DMS53 (cell line): ENCODE measurements at regions not wholly inside any gene's neighbourhood (a gene's known extent, or its start where the extent isn't known, plus 50 kb on each side); places are given as distances from the start of the nearest gene placed in this dataset.

Experiments used
- DNase-seq: peaks from one replicate; lab custom pipeline; 2025; lab: John Stamatoyannopoulos, UW

- DNase-seq: no peak
Observed at GRCh38 chr5:68352166-68352565, 136.6 kb downstream of the PIK3R1 start.

GRCh38 chr5:68353605-68354004, 138.0 kb downstream of the PIK3R1 start:
- no peak for DNase-seq

- DNase-seq: no peak
Observed at GRCh38 chr5:68354315-68354714, 138.8 kb downstream of the PIK3R1 start.

GRCh38 chr5:68356216-68356615, 140.7 kb downstream of the PIK3R1 start:
- no peak for DNase-seq

- DNase-seq: no peak
Observed at GRCh38 chr5:68356623-68357022, 141.1 kb downstream of the PIK3R1 start.

- no peak for DNase-seq
Observed at GRCh38 chr5:68359699-68360098, 144.1 kb downstream of the PIK3R1 start.

- DNase-seq: no peak
Observed at GRCh38 chr5:68362331-68362730, 146.8 kb downstream of the PIK3R1 start.

- no peak for DNase-seq
Observed at GRCh38 chr5:68365889-68366288, 150.3 kb downstream of the PIK3R1 start.

- DNase-seq: no peak
Observed at GRCh38 chr5:68367287-68367686, 151.7 kb downstream of the PIK3R1 start.

- DNase-seq: no peak
Observed at GRCh38 chr5:68367717-68368116, 152.2 kb downstream of the PIK3R1 start.

- DNase-seq: peak; percentile 36
Observed at GRCh38 chr5:68368311-68369022, 152.9 kb downstream of the PIK3R1 start.

- peak; percentile 67 for DNase-seq
Observed at GRCh38 chr5:68369023-68369359, 153.4 kb downstream of the PIK3R1 start.

- DNase-seq: no peak
Observed at GRCh38 chr5:68369457-68370125, 154.0 kb downstream of the PIK3R1 start.

- DNase-seq: no peak
Observed at GRCh38 chr5:68370196-68370595, 154.6 kb downstream of the PIK3R1 start.

GRCh38 chr5:68371607-68372006, 156.1 kb downstream of the PIK3R1 start:
- DNase-seq: no peak

GRCh38 chr5:68372161-68372560, 156.6 kb downstream of the PIK3R1 start:
- no peak for DNase-seq

GRCh38 chr5:68373050-68373449, 157.5 kb downstream of the PIK3R1 start:
- no peak for DNase-seq

GRCh38 chr5:68374796-68375518, 159.4 kb downstream of the PIK3R1 start:
- DNase-seq: no peak

- no peak for DNase-seq
Observed at GRCh38 chr5:68375540-68375939, 160.0 kb downstream of the PIK3R1 start.

- no peak for DNase-seq
Observed at GRCh38 chr5:68376935-68377334, 161.4 kb downstream of the PIK3R1 start.

GRCh38 chr5:68377733-68378132, 162.2 kb downstream of the PIK3R1 start:
- DNase-seq: no peak

- no peak for DNase-seq
Observed at GRCh38 chr5:68378204-68378820, 162.8 kb downstream of the PIK3R1 start.
